Hepatic stellate cell (primary cell): ENCODE measurements at regions not wholly inside any gene's neighbourhood (a gene's known extent, or its start where the extent isn't known, plus 50 kb on each side); places are given as distances from the start of the nearest gene placed in this dataset.
"Not testable (repeated sequence)": the region's sequence is repeated elsewhere in the genome, so short reads cannot be mapped to it uniquely, and the experiment has no call there.

ENCODE experiments used
- DNase-seq: peaks from one replicate; pipeline ENCODE4 v3.0.0; 2011; ENCODE audit warnings: low spot score

DNA sequence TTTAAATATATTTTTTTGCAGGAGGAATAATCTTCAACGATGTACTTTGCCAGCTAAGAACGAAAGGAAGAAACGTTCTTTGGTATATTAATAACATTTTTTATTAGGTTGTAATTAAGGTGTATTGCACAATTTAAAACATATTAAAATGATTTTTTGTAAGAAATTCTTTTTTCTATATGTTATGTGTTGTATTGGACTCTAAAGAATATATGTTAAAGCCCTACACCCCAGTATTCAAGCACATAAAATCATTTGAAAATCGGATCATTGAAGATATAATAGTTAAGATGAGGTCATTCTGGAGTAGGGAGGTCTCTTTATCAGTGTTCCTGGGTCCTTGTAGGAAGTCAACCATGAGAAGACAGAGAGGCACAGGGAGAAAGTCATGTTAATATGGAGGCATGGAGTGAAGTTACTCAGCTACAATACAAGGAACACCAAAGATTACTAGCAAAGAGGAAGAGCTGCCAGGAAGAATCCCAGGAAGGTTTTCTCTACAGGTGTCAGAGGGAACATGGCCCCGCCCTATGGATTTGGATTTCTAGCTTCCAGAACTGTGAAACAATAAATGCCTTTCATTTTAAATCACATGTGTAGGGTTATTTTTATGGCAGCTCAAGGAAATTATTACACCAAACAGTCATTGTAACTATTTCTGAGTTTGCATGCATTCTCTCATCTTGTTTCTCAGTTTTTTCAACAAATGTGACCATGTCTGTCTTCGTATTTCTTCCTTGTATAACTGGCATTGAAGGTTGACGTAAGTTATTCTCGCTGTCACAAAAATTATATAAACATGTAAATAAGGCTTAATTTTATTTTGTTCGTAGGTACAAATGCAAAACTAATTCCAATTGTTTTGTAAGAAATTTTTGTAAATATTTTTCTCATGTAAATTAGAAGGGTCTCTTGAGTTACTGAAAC is 75.4 kb upstream of the VPREB1 start:
- DNase-seq = no peak

DNA sequence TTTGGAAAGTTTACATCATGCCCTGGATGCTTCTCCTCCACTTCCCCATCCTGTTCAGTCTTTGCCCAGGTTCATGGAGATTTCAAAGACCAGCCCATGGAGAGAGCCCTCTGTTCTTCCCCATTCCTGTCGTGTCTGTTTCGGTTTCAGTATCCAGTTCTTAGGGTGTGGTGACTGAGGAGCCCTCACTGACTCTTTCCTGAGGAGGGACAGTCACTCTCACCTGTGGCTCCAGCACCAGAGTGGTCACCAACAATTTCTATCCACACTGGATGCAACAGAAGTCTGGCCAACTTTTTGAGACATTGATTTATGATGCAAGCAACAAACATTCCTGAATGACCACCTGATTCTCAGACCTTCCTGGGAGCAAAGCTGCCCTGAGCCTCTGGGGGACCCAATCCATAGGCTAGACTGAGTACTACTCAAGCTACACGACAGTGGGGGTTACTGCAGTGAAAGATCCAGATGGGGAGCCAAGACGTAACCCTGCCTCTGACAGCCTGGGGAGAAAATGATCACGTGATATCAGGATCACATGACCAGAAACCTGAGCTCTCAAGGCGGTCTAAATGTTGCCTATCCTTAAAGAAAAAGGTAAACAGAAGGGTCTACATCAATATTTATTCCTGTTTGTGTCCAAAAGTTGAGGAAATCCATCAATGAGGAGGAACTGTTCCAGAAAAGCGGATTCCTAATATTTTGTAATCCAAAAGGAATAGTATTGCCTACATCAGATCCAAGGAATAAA is 76.2 kb upstream of the VPREB1 start:
- DNase-seq = no peak

DNA sequence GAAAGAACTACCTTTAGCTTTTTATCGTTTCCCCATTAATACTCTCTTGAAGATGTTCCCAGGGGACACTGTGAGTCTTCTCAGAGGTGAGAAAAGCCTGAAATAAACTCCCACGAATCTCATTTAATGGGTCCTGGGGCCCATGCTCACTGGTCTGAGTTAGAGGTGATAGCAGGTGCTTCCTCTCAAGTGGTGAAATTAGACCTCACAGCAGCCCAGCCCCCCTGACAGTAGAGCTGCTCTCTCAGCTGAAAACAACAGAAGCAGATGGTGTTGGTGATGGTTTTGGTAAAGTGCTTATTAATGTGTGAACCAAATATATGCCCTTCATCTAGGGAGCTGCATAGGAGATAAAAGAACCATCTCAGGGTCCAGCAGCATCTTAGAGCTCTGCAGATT is 76.8 kb upstream of the VPREB1 start:
- no peak for DNase-seq

DNA sequence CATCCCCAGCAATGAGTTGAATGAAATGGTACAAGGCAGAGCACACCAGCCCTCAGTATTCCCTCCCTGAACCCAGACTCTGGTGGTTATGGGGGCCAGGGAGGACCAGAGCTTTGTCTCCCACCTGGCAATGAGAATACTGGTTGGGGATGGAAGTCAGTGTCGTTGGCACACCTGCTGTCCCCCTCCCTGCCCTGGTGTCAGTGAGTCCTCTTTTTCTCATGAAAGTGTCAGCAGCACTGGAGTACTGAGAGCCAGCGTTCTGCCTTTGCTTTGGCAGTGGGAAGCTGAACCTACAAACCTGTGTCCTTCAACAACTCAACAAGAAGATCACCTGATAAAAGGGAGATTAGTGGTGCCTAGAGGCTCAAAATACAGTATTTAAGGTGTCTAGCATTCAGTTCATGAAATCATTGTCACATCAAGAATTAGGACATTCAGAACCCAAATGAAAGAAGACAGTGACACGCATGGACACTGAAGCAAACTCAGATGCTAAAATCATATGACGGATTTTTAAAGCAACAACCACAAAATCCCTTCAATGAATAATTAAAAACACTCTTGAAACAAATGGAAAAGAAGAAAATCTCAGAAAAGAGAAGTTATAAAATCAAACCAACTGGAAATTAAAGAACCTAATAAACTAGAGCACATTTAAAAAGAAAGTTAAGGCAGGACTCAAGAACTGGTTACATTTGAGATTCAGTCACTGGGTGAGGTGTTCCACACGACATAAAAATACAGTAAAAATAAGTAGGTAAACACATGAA is 77.5 kb upstream of the VPREB1 start:
- no peak for DNase-seq

DNA sequence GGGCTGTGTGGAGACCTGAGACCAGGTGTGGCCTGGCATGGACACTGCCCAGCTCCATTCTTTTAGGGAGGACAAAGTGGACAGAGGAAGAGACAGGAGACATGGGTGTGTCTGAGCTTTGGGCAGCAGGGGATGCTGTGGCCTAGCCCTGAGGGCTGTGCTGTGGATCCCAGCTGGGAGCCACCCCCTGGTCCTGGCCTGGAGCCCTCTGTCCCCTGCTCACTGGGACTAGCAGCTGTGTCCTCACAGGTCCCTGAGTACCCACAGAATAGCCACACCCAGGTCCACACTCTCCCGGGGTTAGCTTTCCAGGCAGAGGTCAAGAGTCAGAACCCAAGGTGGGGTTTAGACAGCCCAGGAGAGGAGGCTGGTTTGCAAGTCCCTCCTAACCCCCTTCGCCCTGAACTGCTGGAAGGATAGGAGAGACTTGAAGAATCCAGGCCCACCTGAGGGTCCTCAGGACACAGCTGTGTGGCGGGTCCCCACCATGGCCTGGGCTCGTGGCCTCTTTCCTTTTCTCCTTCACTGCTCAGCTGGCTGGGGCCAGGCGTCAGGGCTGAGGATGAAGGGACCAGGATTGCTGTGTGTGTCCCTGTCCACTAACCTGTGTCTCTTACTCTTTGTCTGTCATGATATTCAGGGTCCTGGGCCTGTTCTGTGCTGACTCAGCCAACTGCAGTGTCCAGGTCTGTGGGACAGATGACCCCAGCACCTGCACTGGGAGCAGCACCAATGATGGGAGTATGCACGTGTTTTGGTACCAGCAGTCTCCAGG is 78.5 kb upstream of the VPREB1 start:
- no peak for DNase-seq

DNA sequence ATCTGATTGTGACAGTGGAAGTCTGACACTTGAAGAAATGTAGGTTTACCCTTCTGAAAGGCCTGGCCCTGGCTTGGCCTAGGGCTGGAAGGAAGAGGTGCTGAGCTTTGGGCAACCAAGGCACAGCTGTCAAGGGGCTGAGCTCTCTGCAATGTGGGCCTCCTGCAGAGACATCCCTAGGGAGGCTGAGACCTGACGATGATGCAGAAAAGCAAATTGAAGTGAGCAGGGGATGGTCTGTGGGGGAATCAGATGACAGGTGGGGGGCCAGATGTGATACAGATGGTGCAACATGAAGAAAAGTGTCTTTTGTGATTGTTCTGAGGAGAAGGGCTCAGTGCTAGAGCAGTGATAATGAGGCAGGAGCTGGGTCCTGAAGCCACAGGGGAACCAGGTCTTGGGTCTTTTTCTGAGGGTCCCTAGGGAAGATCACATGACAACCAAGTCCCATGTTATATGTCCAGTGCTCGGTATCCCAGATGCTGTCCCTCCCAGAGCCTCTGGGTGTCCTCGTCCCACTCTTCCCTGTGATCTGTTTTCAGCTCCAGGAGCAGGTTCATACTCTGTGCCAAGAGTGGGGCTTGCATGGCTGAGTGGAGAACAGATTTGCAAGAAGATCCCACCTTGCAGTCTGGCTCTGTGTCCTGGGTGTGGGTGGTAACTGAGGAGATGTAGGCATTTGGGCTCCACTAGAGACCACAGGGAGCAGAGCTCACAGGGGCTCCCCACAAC is 79.9 kb upstream of the VPREB1 start:
- no peak for DNase-seq

DNA sequence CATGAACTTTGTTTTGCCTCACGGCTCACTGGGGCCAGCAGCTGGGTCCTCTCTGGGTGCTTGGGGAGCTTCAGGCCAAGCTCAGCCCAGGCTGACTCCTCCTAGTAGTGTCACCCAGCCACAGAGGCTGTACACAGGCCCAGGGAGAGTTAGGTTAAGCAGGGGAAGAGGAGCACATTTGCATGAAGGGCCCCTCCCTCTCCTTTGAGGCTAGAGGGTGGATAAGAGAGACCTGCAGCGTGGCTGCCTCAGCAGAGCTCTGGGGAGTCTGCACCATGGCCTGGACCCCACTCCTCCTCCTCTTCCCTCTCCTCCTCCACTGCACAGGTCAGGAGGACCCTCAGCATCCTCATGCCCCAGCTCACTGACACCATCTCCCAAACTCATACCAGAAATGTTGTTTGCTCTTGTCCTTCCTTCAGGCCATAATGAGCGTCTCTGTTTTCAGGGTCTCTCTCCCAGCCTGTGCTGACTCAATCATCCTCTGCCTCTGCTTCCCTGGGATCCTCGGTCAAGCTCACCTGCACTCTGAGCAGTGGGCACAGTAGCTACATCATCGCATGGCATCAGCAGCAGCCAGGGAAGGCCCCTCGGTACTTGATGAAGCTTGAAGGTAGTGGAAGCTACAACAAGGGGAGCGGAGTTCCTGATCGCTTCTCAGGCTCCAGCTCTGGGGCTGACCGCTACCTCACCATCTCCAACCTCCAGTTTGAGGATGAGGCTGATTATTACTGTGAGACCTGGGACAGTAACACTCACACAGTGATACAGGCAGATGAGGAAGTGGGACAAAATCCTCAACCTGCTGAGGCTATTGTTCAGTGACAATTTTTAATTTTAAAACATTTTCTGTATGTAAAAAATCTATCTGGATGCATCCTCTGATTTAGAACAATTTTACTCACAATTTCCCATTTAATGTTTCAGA is 82.4 kb upstream of the VPREB1 start:
- DNase-seq = no peak

DNA sequence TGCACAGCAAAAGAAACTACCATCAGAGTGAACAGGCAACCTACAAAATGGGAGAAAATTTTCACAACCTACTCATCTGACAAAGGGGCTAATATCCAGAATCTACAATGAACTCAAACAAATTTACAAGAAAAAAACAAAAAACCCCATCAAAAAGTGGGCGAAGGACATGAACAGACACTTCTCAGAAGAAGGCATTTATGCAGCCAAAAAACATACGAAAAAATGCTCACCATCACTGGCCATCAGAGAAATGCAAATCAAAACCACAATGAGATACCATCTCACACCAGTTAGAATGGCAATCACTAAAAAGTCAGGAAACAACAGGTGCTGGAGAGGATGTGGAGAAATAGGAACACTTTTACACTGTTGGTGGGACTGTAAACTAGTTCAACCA is 83.8 kb upstream of the VPREB1 start:
- not testable (repeated sequence) for DNase-seq

DNA sequence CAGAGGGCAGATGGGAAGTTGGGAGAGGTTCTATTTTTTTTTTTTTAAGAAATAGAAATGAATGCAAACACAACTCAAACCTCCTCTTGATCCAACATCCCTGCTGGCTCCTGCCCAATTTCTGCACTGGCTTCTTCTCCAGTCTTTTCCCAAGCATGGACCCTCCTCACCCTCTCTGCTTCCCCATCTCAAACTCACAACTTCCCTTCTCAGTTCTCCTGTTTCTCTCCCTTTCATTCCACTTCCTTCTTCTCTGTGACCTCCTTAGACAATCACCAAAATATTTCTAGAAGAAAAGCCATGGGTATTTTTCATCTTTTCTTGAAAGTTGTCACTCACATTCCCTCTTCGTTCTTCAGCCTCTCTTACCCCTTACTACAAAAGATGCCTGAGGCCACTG is 85.2 kb upstream of the VPREB1 start:
- no peak for DNase-seq

DNA sequence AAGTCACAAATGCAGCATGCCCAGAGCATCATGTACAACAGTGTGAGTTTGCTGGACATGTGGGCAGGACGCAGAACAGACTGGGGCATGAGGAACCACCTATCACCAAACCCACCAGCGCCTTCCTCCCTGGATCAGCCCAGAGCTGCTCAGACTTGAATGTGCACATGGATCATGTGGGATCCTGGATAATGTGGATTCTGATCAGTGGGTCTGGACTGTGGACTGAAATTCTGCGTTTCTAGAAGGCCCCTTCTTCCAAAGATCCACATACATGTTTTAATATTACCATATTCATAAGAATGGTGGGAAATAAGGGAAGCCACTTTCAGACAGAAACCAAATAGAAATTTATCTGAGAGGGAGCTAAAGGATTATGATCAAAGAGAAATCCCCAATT is 85.6 kb upstream of the VPREB1 start:
- DNase-seq = no peak

DNA sequence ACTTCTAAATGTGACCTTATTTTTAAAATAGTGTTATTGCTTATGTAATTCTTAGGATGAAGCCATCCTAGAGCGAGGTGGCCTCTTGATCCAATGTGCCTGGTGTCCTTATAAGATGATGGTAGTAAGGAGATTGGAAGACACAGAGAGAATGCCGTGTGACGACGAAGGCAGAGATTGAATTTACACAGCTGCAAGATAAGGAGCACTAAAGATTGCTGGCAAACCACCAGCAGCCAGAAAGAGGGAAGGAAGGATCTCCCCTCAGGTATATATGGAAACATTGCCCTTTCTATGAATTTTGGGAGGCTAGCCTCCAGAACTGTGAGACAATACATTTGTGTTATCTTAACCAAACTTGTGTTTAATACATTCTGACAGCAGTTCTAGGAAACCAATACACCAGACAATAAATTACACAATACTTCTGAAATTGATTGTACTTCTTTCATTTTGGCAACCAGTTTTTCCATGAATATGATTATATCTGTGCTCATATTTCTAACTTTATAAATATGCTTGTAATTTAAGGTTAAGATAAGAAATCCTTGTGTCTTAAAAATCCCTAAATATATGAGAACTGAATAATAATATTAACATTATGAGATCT is 86.3 kb upstream of the VPREB1 start:
- DNase-seq = no peak

DNA sequence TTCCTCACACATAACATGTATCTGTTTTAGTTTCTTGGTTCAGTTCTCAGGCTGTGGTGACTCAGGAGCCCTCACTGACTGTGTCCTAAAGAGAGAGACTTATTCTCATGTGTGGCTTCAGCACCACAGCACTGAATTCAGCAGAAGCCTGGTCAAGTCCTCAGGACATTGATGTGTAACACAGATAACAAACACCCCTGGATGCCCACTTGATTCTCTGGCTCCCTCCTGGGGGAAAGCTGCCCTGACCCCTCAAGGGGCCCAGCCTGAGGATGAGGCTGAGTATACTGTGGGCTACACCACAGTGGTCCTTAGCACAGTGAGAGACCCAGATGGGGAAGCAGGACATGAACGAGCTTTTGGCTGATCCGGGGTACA is 87.2 kb upstream of the VPREB1 start:
- DNase-seq = no peak

DNA sequence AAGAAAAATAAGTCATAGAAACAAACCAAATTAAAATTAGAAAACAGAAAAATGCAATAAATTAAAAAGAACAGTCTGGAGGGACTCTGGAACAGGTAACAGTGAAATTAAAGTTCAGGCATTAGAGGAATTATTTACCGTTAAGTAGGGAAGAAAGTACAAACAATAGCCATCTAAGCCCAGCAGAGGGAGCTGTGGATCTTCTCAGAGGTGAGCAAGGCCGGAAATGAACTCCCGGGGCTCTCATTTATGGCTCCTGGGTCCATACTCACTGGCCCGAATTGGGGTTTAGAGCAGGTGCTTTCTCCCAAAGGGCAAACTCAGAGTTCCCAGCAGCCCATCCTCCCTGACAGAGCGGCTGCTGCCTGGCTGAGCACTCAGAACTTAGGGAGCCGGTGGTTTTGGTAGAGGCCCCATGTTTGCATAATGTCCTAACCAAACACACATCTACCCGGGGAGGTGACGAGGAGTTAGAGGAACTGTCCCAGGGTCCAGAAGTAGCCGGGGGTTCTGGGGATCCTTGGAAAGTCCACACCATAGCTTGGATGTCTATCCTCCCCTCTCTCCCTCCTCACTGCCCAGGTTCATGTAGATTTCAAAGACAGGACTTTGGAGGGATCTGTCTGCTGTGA is 87.8 kb upstream of the VPREB1 start:
- peak; percentile 44 for DNase-seq

DNA sequence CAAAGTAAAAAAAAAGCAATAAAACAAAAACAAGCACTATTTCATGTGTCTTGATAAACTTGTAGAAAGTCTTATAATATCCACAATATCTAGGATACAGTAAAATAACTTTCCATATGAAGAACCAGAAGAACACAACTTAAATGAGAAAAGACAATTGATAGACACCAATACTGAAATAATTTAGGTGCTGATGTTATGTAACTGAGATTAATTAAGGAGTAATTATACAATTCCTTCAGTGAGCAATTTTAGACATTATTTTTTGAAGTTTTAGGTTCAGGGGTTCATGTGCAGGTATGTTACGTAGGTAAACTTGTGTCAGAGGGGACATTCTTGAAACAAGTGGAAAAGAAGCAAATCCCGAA is 88.3 kb upstream of the VPREB1 start:
- DNase-seq = no peak

DNA sequence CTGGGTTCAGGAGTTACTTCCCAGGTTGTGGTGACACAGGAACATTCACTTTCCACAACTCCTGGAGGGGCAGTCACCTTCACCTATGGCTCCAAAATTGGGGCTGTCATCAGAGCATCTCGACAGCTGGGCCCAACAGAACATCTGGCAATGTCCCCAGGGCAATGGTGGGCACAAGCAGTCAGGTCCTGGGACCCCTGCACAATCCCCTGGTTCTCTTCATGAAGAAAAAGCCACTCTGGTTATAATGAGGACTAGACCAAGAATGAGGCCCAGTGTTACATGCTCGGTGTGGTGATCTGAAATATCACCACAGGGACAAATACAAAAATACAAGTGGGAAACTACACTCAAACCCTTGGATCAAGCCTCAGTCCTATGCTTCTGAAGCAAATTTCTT is 89.0 kb upstream of the VPREB1 start:
- DNase-seq = no peak

DNA sequence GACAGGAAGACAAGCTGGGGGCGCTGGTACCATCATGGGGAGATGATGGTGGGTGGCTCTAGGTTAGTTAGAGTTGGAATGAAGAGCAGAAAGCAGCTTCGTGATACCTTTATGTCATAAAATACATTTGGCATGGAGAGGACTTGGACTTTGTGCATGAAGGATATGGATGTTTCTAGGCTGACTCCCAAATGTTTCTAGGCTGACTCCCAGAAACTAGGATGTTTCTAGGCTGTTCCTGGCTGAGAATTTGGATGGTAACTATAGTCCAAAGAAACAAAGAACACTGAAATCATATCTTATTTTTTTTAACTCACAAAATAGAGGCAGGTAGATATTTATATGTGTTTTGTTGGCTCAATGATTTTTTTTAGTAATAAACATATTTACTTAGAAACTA is 89.4 kb upstream of the VPREB1 start:
- DNase-seq = no peak

DNA sequence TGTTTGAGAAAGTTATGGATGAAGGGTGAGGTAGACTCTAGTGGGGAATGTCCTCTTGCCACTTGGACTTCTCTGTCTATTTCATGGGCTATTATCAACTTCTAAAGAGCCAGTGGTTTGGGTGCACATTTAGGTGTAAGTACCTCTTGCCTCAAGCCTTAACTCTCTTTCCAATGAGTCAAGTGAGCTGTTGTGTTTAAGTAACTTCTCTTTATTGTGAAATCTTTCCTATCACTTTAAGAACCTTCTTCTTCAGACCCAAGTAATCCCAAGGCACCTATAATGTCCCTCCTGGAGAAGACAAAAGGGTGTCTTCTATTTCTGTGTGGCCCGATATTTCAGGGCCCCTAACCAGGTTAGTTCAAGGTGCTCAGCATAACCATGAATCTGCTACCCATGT is 90.5 kb upstream of the VPREB1 start:
- no peak for DNase-seq

DNA sequence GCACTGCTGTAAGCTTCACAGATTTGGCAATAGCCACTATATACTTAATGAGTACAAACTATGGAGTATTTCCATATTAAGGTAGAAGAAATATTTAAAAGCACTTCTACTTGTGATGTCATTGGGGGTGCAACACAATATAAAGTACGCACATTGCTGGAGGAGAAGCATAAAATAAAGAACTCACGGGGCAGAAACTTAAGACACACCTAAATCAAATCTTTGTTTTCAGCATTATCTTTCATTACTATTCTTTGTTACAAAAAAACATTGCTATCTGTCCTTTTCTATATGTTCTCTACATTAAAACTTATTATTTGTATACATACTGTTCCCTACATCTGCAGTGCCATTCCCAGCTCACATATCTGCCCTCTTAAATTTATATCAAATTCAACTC is 93.3 kb upstream of the VPREB1 start:
- DNase-seq = no peak

DNA sequence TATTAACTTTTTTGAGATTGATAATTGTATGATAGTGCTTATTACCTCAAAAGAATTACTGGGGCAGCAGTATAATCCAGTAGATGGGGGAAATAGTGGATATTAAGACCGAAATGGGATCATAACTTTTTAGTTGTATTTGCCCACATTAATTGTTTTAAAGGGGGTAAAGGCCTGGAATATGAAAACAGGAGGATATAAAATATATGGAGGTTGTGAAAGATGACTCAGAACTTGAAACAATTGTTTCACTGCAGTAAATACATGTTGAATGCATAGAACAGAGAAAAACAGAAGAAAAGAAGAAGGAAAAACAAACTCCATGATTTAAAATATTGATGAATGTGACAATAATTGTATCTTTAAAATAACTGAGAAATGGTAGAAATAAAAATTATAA is 94.1 kb upstream of the VPREB1 start:
- no peak for DNase-seq
